HL-60 (cell line): ENCODE measurements at regions not wholly inside any gene's neighbourhood (a gene's known extent, or its start where the extent isn't known, plus 50 kb on each side); places are given as distances from the start of the nearest gene placed in this dataset.

ENCODE experiments used
- GABPA ChIP-seq: IDR thresholded peaks from 2 replicates; pipeline ENCODE4 v1.6.1; 2012; ENCODE audit warnings: low read depth
- POLR2AphosphoS5 ChIP-seq: IDR thresholded peaks from 2 replicates; pipeline ENCODE4 v1.6.1; 2012; ENCODE audit warnings: low read depth
- SPI1 ChIP-seq: IDR thresholded peaks from 2 replicates; pipeline ENCODE4 v1.6.1; 2012; ENCODE audit warnings: low read depth, mild to moderate bottlenecking, borderline replicate concordance
- TF ChIP-seq, protein P1 (sequence below): IDR thresholded peaks from one replicate; pipeline ENCODE4 v1.5.1; 2011; ENCODE audit warnings: low read length, control low read depth, inconsistent platforms; ENCODE audit not compliant: insufficient read depth
- TF ChIP-seq, protein P2 (sequence below): IDR thresholded peaks from 2 replicates; pipeline ENCODE4 v1.6.1; 2012; ENCODE audit warnings: low read depth; ENCODE audit not compliant: insufficient replicate concordance

DNA sequence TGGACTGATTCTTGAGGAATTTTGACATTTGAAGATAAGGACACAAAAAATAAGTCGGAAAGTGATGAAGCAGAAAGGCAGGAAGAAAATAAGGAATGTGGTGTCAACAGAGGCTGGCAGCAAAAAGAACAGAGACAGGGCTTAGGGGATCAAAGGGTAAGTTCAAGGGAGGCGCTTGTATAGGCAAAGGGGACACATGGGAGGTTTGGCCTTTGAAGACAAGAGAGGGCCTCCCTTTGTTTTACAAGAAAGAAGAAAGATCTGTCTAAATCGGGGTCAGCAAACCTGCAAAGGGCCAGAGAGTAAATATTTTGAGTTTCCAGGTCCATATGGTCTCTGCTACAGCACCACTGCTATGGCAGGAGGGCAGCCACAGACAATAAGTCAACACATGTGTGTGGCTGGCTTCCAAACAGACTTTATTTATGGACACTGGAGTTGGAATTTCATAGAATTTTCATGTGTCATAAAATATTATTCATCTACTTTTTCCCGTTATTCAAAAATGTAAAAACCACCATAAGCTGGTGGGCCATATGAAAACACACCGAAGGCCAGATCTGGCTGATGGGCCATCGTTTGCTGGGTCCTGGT, 112.0 kb upstream of the FBXL7 start:
- TF ChIP-seq, protein P1, sequence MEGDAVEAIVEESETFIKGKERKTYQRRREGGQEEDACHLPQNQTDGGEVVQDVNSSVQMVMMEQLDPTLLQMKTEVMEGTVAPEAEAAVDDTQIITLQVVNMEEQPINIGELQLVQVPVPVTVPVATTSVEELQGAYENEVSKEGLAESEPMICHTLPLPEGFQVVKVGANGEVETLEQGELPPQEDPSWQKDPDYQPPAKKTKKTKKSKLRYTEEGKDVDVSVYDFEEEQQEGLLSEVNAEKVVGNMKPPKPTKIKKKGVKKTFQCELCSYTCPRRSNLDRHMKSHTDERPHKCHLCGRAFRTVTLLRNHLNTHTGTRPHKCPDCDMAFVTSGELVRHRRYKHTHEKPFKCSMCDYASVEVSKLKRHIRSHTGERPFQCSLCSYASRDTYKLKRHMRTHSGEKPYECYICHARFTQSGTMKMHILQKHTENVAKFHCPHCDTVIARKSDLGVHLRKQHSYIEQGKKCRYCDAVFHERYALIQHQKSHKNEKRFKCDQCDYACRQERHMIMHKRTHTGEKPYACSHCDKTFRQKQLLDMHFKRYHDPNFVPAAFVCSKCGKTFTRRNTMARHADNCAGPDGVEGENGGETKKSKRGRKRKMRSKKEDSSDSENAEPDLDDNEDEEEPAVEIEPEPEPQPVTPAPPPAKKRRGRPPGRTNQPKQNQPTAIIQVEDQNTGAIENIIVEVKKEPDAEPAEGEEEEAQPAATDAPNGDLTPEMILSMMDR = no peak
- TF ChIP-seq GABPA (no peak), POLR2AphosphoS5 (no peak), SPI1 (no peak)
- TF ChIP-seq, protein P2, sequence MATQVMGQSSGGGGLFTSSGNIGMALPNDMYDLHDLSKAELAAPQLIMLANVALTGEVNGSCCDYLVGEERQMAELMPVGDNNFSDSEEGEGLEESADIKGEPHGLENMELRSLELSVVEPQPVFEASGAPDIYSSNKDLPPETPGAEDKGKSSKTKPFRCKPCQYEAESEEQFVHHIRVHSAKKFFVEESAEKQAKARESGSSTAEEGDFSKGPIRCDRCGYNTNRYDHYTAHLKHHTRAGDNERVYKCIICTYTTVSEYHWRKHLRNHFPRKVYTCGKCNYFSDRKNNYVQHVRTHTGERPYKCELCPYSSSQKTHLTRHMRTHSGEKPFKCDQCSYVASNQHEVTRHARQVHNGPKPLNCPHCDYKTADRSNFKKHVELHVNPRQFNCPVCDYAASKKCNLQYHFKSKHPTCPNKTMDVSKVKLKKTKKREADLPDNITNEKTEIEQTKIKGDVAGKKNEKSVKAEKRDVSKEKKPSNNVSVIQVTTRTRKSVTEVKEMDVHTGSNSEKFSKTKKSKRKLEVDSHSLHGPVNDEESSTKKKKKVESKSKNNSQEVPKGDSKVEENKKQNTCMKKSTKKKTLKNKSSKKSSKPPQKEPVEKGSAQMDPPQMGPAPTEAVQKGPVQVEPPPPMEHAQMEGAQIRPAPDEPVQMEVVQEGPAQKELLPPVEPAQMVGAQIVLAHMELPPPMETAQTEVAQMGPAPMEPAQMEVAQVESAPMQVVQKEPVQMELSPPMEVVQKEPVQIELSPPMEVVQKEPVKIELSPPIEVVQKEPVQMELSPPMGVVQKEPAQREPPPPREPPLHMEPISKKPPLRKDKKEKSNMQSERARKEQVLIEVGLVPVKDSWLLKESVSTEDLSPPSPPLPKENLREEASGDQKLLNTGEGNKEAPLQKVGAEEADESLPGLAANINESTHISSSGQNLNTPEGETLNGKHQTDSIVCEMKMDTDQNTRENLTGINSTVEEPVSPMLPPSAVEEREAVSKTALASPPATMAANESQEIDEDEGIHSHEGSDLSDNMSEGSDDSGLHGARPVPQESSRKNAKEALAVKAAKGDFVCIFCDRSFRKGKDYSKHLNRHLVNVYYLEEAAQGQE = no peak
